H1 (cell line): ENCODE measurements at regions not wholly inside any gene's neighbourhood (a gene's known extent, or its start where the extent isn't known, plus 50 kb on each side); places are given as distances from the start of the nearest gene placed in this dataset.

Source experiments
- CTCF ChIA-PET: fragments of 300-600 bp; sonication (Branson Sonifier 250); formaldehyde crosslinking; loops from one replicate; lab custom pipeline; 2021; ENCODE audit not compliant: partially characterized antibody; lab: Charles Lee
- POLR2A ChIA-PET: fragments of 300-600 bp; sonication (Branson Sonifier 250); formaldehyde crosslinking; loops from one replicate; lab custom pipeline; 2021; ENCODE audit warnings: inconsistent platforms; ENCODE audit not compliant: partially characterized antibody; lab: Charles Lee
- DNase-seq, 2 experiments: peaks; one replicate each; pipeline versions ENCODE4 v3.0.0 to v3.0.0-alpha.2; 2010 to 2022; ENCODE audit warnings: low spot score in 2 of 2, low read depth in 1 of 2, mixed read lengths in 1 of 2
- FAIRE-seq: peaks from 2 replicates; lab custom pipeline; 2011; peaks lifted over from hg19 to GRCh38; lab: Jason Lieb, UNC
- H2AFZ ChIP-seq: 2 replicates; pipeline ENCODE4 v1.8.1; 2012; ENCODE audit warnings: low read length, inconsistent platforms
- H2AK5ac ChIP-seq: 2 replicates; pipeline ENCODE4 v1.6.1; 2013; ENCODE audit warnings: low read depth, low read length
- H2BK120ac ChIP-seq: replicated peaks from 2 replicates; pipeline ENCODE3; 2013; ENCODE audit warnings: low read depth, low read length, inconsistent platforms
- H2BK12ac ChIP-seq: 2 replicates; pipeline ENCODE4 v1.6.1; 2013; ENCODE audit warnings: low read depth, low read length
- H2BK15ac ChIP-seq: 2 replicates; pipeline ENCODE4 v1.6.1; 2013; ENCODE audit warnings: low read length
- H2BK20ac ChIP-seq: 2 replicates; pipeline ENCODE4 v1.6.1; 2013; ENCODE audit warnings: low read length
- H2BK5ac ChIP-seq: 2 replicates; pipeline ENCODE4 v1.6.1; 2013; ENCODE audit warnings: low read depth, low read length
- H3K14ac ChIP-seq: 2 replicates; pipeline ENCODE4 v1.6.1; 2013; ENCODE audit warnings: inconsistent platforms; ENCODE audit not compliant: insufficient read length
- H3K18ac ChIP-seq: 2 replicates; pipeline ENCODE4 v1.6.1; 2013; ENCODE audit warnings: low read length; ENCODE audit errors: extremely low read depth
- H3K23ac ChIP-seq: 2 replicates; pipeline ENCODE4 v1.6.1; 2013; ENCODE audit warnings: inconsistent platforms; ENCODE audit not compliant: insufficient read length
- H3K23me2 ChIP-seq: 2 replicates; pipeline ENCODE4 v1.6.1; 2013; ENCODE audit warnings: low read depth, low read length
- H3K27ac ChIP-seq: 2 replicates; pipeline ENCODE4 v1.6.1; 2011; ENCODE audit warnings: low read depth, low read length, inconsistent platforms
- H3K27me3 ChIP-seq, 4 experiments: replicated peaks in 1 of 4; 1 replicate in 1 of 4; 2 replicates in 3 of 4; pipeline versions ENCODE4 v1.6.1 to v1.8.1; 2011 to 2013; ENCODE audit warnings: low read length in 3 of 4, mild to moderate bottlenecking in 3 of 4, inconsistent platforms in 2 of 4, mixed read lengths in 2 of 4, moderate library complexity in 1 of 4; ENCODE audit not compliant: control insufficient read depth in 3 of 4, insufficient read depth in 3 of 4; ENCODE audit errors: extremely low read depth in 1 of 4
- H3K36me3 ChIP-seq, 4 experiments: 2 replicates each; pipeline versions ENCODE4 v1.6.1 to v1.8.1; 2011 to 2013; ENCODE audit warnings: mild to moderate bottlenecking in 4 of 4, low read length in 3 of 4, moderate library complexity in 2 of 4, control low read depth in 1 of 4, inconsistent platforms in 1 of 4; ENCODE audit not compliant: insufficient read depth in 4 of 4, control insufficient read depth in 2 of 4
- H3K4ac ChIP-seq: replicated peaks from 2 replicates; pipeline ENCODE3; 2013; ENCODE audit warnings: low read length, low read depth, mixed read lengths, inconsistent platforms; ENCODE audit not compliant: insufficient read length
- H3K4me1 ChIP-seq, 4 experiments: replicated peaks in 1 of 4; 1 replicate in 1 of 4; 2 replicates in 3 of 4; pipeline versions ENCODE4 v1.6.1 to v1.8.1; 2011 to 2013; ENCODE audit warnings: low read length in 3 of 4, inconsistent platforms in 2 of 4, mixed read lengths in 1 of 4; ENCODE audit not compliant: insufficient read depth in 4 of 4, control insufficient read depth in 3 of 4
- H3K4me2 ChIP-seq, 2 experiments: 2 replicates each; pipeline versions ENCODE4 v1.6.1 to v1.8.1; 2011 to 2013; ENCODE audit warnings: low read depth in 2 of 2, low read length in 2 of 2, control low read depth in 1 of 2, inconsistent platforms in 1 of 2, mild to moderate bottlenecking in 1 of 2; ENCODE audit not compliant: insufficient read depth in 1 of 2
- H3K4me3 ChIP-seq, 4 experiments: fragments of 200-600, 300-600 bp in 1 of 4; sonication (generic), shearing (Covaris generic), sonication (Bioruptor Twin) in 1 of 4; 2 replicates each; pipeline versions ENCODE4 v1.5.1 to v1.8.1; 2011 to 2016; ENCODE audit warnings: low read length in 4 of 4, low read depth in 3 of 4, control low read depth in 2 of 4, inconsistent platforms in 2 of 4, mild to moderate bottlenecking in 2 of 4, mixed read lengths in 1 of 4, moderate library complexity in 1 of 4; ENCODE audit not compliant: insufficient read depth in 2 of 4; ENCODE audit errors: extremely low read depth in 1 of 4
- H3K56ac ChIP-seq: replicated peaks from 2 replicates; pipeline ENCODE3; 2013; ENCODE audit warnings: low read depth, mild to moderate bottlenecking, mixed read lengths, low read length, inconsistent platforms; ENCODE audit not compliant: insufficient read length
- H3K79me1 ChIP-seq: 2 replicates; pipeline ENCODE4 v1.6.1; 2013; ENCODE audit warnings: low read depth, low read length, control low read depth
- H3K79me2 ChIP-seq, 2 experiments: 2 replicates each; pipeline versions ENCODE4 v1.6.1 to v1.8.1; 2012 to 2013; ENCODE audit warnings: low read length in 2 of 2, mild to moderate bottlenecking in 2 of 2, inconsistent platforms in 1 of 2; ENCODE audit not compliant: insufficient read depth in 2 of 2, control insufficient read depth in 1 of 2
- H3K9ac ChIP-seq, 4 experiments: replicated peaks in 1 of 4; 1 replicate in 1 of 4; 2 replicates in 3 of 4; pipeline versions ENCODE4 v1.6.1 to v1.8.1; 2011 to 2013; ENCODE audit warnings: low read depth in 3 of 4, low read length in 3 of 4, control low read depth in 2 of 4, mild to moderate bottlenecking in 2 of 4, moderate library complexity in 2 of 4, inconsistent platforms in 1 of 4; ENCODE audit errors: extremely low read depth in 1 of 4
- H3K9me3 ChIP-seq, 2 experiments: 2 replicates each; pipeline versions ENCODE4 v1.6.1 to v1.8.1; 2012 to 2013; ENCODE audit warnings: mild to moderate bottlenecking in 2 of 2, moderate library complexity in 2 of 2, control low read depth in 1 of 2, inconsistent platforms in 1 of 2, low read depth in 1 of 2, low read length in 1 of 2, mixed read lengths in 1 of 2; ENCODE audit not compliant: insufficient read depth in 2 of 2
- H4K20me1 ChIP-seq, 2 experiments: replicated peaks in 1 of 2; 2 replicates each; pipeline versions ENCODE3 to v1.8.1; 2011 to 2013; ENCODE audit warnings: inconsistent platforms in 2 of 2, low read length in 2 of 2, mild to moderate bottlenecking in 1 of 2; ENCODE audit not compliant: insufficient read depth in 2 of 2, control insufficient read depth in 1 of 2
- H4K5ac ChIP-seq: 2 replicates; pipeline ENCODE4 v1.6.1; 2013; ENCODE audit warnings: low read length, low read depth, mixed read lengths, inconsistent platforms; ENCODE audit not compliant: insufficient read length
- H4K8ac ChIP-seq: 2 replicates; pipeline ENCODE4 v1.8.0; 2013; ENCODE audit warnings: mild to moderate bottlenecking, moderate library complexity, low read length, inconsistent platforms; ENCODE audit not compliant: insufficient read depth; ENCODE audit errors: extremely low read depth
- H4K91ac ChIP-seq: replicated peaks from 2 replicates; pipeline ENCODE3; 2013; ENCODE audit warnings: low read length, mixed read lengths, inconsistent platforms; ENCODE audit not compliant: insufficient read length
- BACH1 ChIP-seq: IDR thresholded peaks from 2 replicates; pipeline ENCODE4 v1.6.1; 2012; ENCODE audit warnings: low read length, improper control_type of control experiment
- EGR1 ChIP-seq: IDR thresholded peaks from 2 replicates; pipeline ENCODE4 v1.6.1; 2011; ENCODE audit warnings: low read depth, low read length, borderline replicate concordance
- EZH2 ChIP-seq: fragments of 200-600 bp; sonication (generic); IDR thresholded peaks from 2 replicates; pipeline ENCODE4 v1.7.1; 2012; ENCODE audit warnings: low read depth, mild to moderate bottlenecking, moderate library complexity, low read length, inconsistent platforms; ENCODE audit not compliant: severe bottlenecking
- RAD21 ChIP-seq, 2 experiments: IDR thresholded peaks in 1 of 2; conservative IDR thresholded peaks in 1 of 2; 2 replicates each; pipeline ENCODE4 v1.6.1; 2011; ENCODE audit warnings: low read depth in 2 of 2, low read length in 2 of 2, improper control_type of control experiment in 1 of 2, inconsistent platforms in 1 of 2, mild to moderate bottlenecking in 1 of 2, moderate library complexity in 1 of 2
- SIX5 ChIP-seq: IDR thresholded peaks from 2 replicates; pipeline ENCODE4 v1.6.1; 2011; ENCODE audit warnings: mild to moderate bottlenecking, low read depth, low read length
- WGBS, 2 experiments: shearing (Covaris generic) in 1 of 2; methylation state at CpG; one replicate each; pipeline versions ENCODE4 v1.1.6 to v1.1.7; 2013 to 2015; ENCODE audit warnings: low lambda C conversion rate in 2 of 2, mixed read lengths in 2 of 2, inconsistent platforms in 1 of 2, low coverage in 1 of 2, missing lambda C conversion rate in 1 of 2; ENCODE audit not compliant: insufficient replicate concordance in 2 of 2, insufficient coverage in 1 of 2, insufficient read length in 1 of 2; ENCODE audit errors: extremely low coverage in 1 of 2, missing lambda C conversion rate in 1 of 2; 5-methylcytosine and 5-hydroxymethylcytosine counted together
- TF ChIP-seq, protein P1 (sequence below): IDR thresholded peaks from 2 replicates; pipeline ENCODE4 v1.6.1; 2012; ENCODE audit warnings: low read length, inconsistent platforms
- TF ChIP-seq, protein P2 (sequence below): IDR thresholded peaks from 2 replicates; pipeline ENCODE4 v1.6.1; 2012; ENCODE audit warnings: inconsistent platforms
- TF ChIP-seq, protein P3 (sequence below), 3 experiments: IDR thresholded peaks; 1 replicate in 2 of 3; 2 replicates in 1 of 3; pipeline versions ENCODE4 v1.5.1 to v1.6.1; 2011; ENCODE audit warnings: low read length in 3 of 3, mild to moderate bottlenecking in 3 of 3, inconsistent platforms in 2 of 3, low read depth in 1 of 3, moderate library complexity in 1 of 3; ENCODE audit not compliant: insufficient read depth in 1 of 3; ENCODE audit errors: control extremely low read depth in 1 of 3

DNA sequence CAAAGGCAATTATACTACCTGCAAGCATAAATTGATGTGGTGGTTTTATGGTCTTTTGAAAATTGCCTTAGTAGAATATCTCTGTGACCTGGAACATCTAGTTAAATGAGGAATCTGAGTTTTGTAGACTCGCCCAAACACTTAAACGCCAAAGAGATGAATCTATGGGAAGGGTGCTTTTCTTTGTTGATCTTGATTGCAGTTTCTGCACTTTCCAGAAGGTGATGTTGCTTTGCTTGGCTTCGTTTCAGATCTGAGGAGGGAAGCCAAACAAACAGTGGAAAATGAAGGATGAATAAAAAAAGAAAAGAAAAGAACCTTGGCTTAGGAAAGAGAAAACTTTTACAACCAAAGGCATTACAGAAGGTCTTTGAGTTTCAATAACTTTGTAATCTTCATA lies 1021.2 kb downstream of the NR2F1-AS1 start:
- Histone ChIP-seq H3K27ac (no peak overlapping the region), H3K79me2 (no peaks in the 10 kb centered on the region), H3K23me2 (no peaks in the 10 kb centered on the region), H3K14ac (no peak overlapping the region), H3K4me2 (no peak overlapping the region), H2BK5ac (no peak overlapping the region), H2BK20ac (no peak overlapping the region), H3K18ac (no peak overlapping the region), H3K36me3 (no peaks in the 10 kb centered on the region), H3K9me3 (no peaks in the 10 kb centered on the region), H4K20me1 (no peaks in the 10 kb centered on the region), H3K56ac (no peak overlapping the region), H2AK5ac (no peak overlapping the region), H3K27me3 (no peaks in the 10 kb centered on the region), H3K4me3 (no peak overlapping the region), H4K91ac (no peak overlapping the region), H2AFZ (no peak overlapping the region), H4K5ac (no peak overlapping the region), H3K4me1 (peaks cover 0 to 2% (median 1%) of the 10 kb centered on the region in 4 experiments; a peak in 3 of 7 replicates), H3K23ac (no peak overlapping the region), H4K8ac (no peak overlapping the region), H3K4ac (no peak overlapping the region), H2BK12ac (no peak overlapping the region), H3K9ac (peak overlapping the region in 1 of 4 experiments; percentile 34; a peak in 1 of 7 replicates), H2BK120ac (no peak overlapping the region), H2BK15ac (no peak overlapping the region), H3K79me1 (no peaks in the 10 kb centered on the region)
- FAIRE-seq, result no peak
- POLR2A ChIA-PET, result no interaction called here
- CTCF ChIA-PET, result interaction anchor here (1.0 to 1.6 kb wide), 2 partner anchors 20 to 33 kb away, joined by 3 read pairs; no protein-coding TSS in a partner anchor
- WGBS, 2 experiments, result 72% methylated on average over 3 of the region's 3 CpGs; no CpG with 5 or more reads in 1 of the 2 experiments
- no peak for DNase-seq
- TF ChIP-seq BACH1 (no peak), EGR1 (no peak), EZH2 (no peak), SIX5 (no peak), RAD21 (IDR thresholded peaks at IDR 0.05 in 1 of 2, conservative IDR thresholded peaks at IDR 0.05 in 1 of 2; ENCODE audit: low read depth in 2 of 2, low read length in 2 of 2) (peak; percentile 26 to 36; a peak in 2 of 4 replicates)
- TF ChIP-seq, protein P1, sequence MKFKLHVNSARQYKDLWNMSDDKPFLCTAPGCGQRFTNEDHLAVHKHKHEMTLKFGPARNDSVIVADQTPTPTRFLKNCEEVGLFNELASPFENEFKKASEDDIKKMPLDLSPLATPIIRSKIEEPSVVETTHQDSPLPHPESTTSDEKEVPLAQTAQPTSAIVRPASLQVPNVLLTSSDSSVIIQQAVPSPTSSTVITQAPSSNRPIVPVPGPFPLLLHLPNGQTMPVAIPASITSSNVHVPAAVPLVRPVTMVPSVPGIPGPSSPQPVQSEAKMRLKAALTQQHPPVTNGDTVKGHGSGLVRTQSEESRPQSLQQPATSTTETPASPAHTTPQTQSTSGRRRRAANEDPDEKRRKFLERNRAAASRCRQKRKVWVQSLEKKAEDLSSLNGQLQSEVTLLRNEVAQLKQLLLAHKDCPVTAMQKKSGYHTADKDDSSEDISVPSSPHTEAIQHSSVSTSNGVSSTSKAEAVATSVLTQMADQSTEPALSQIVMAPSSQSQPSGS, result no peak
- TF ChIP-seq, protein P2, sequence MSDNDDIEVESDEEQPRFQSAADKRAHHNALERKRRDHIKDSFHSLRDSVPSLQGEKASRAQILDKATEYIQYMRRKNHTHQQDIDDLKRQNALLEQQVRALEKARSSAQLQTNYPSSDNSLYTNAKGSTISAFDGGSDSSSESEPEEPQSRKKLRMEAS, result no peak
- TF ChIP-seq, protein P3, sequence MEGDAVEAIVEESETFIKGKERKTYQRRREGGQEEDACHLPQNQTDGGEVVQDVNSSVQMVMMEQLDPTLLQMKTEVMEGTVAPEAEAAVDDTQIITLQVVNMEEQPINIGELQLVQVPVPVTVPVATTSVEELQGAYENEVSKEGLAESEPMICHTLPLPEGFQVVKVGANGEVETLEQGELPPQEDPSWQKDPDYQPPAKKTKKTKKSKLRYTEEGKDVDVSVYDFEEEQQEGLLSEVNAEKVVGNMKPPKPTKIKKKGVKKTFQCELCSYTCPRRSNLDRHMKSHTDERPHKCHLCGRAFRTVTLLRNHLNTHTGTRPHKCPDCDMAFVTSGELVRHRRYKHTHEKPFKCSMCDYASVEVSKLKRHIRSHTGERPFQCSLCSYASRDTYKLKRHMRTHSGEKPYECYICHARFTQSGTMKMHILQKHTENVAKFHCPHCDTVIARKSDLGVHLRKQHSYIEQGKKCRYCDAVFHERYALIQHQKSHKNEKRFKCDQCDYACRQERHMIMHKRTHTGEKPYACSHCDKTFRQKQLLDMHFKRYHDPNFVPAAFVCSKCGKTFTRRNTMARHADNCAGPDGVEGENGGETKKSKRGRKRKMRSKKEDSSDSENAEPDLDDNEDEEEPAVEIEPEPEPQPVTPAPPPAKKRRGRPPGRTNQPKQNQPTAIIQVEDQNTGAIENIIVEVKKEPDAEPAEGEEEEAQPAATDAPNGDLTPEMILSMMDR (IDR thresholded peaks at IDR 0.05; ENCODE audit: control extremely low read depth in 1 of 3, insufficient read depth in 1 of 3, low read depth in 1 of 3, low read length in 3 of 3), result peak in 1 of 3 experiments; percentile 26; a peak in 1 of 4 replicates
